ENCODE measurements at regions not wholly inside any gene's neighbourhood (a gene's known extent, or its start where the extent isn't known, plus 50 kb on each side); places are given as distances from the start of the nearest gene placed in this dataset. TPM values are rescaled to one million over a fixed set of nuclear protein-coding genes. Genes with fewer than 3 reads are reported as not detected.

Small RNA genes lying in the stretch of these regions (microRNA-seq; reads per million reads assigned to microRNA genes)
- not detected for gene AP001340.1 (ENCODE audit: insufficient read depth, insufficient read length)
- gene RF00019 (ENCODE audit: insufficient read depth, insufficient read length): not detected
- not detected for gene RN7SKP236 (ENCODE audit: insufficient read depth, insufficient read length)
- gene RNA5SP489 (ENCODE audit: insufficient read depth, insufficient read length): not detected
- gene RNU2-55P (ENCODE audit: insufficient read depth, insufficient read length): not detected

Small RNA genes lying in the stretch of these regions (small RNA-seq; reads per million reads assigned to genes)
- 0 reads per million in 5 experiments for gene AP001340.1
- 0 reads per million in 5 experiments for gene RF00019
- 0 reads per million in 5 experiments for gene RN7SKP236
- gene RNA5SP489: 0 reads per million in 5 experiments
- 1.1 to 16.9 (median 1.8) reads per million in 5 experiments for gene RNU2-55P

Data from IMR-90 (cell line).